Tibial artery (tissue), 4 donors: ENCODE measurements at regions not wholly inside any gene's neighbourhood (a gene's known extent, or its start where the extent isn't known, plus 50 kb on each side); places are given as distances from the start of the nearest gene placed in this dataset.
A peak's percentile ranks its signal among the peaks of the same experiment; 100 is the strongest.
"Not testable (repeated sequence)": the region's sequence is repeated elsewhere in the genome, so short reads cannot be mapped to it uniquely, and the experiment has no call there.

Experiments used
- DNase-seq, 2 donors: peaks; one replicate each; pipeline ENCODE4 v3.0.0-alpha.2; 2019
- H3K27ac ChIP-seq, 2 donors: fragments of 200-600 bp; sonication (generic) in 1 of 2; 1 replicate in 1 of 2; 2 replicates in 1 of 2; pipeline ENCODE4 v1.5.1; 2018 to 2019; ENCODE audit warnings: mild to moderate bottlenecking in 1 of 2
- H3K27me3 ChIP-seq, 2 donors: fragments of 200-600 bp; sonication (generic) in 1 of 2; one replicate each; pipeline versions ENCODE4 v1.5.1 to v1.6.0; 2016 to 2019
- H3K36me3 ChIP-seq, 3 donors: fragments of 200-600 bp; sonication (generic) in 2 of 3; one replicate each; pipeline ENCODE4 v1.5.1; 2016 to 2019; ENCODE audit warnings: mild to moderate bottlenecking in 2 of 3
- H3K4me1 ChIP-seq, 4 donors: fragments of 200-600 bp; sonication (generic) in 2 of 4; 1 replicate in 3 of 4; 2 replicates in 1 of 4; pipeline ENCODE4 v1.5.1; 2016 to 2019
- H3K4me3 ChIP-seq, 2 donors: fragments of 200-600 bp; sonication (generic) in 1 of 2; 1 replicate in 1 of 2; 2 replicates in 1 of 2; pipeline ENCODE4 v1.5.1; 2018 to 2019; ENCODE audit warnings: mild to moderate bottlenecking in 2 of 2
- H3K9me3 ChIP-seq, 3 donors: fragments of 200-600 bp; sonication (generic) in 1 of 3; one replicate each; pipeline ENCODE4 v1.5.1; 2016 to 2019
- intact Hi-C: fragments of 100-400 bp; cut with DNase I; formaldehyde crosslinking; loops from one replicate; pipeline ENCODE4 v1.15.0; 2023; ENCODE audit warnings: low total_unique reads
- TF ChIP-seq, protein P1 (sequence below), 2 experiments: fragments of 200-600 bp in 1 of 2; fragments of 450-650 bp in 1 of 2; IDR thresholded peaks; one replicate each; pipeline ENCODE4 v1.5.1; 2017 to 2019; ENCODE audit warnings: antibody characterized with exemption in 2 of 2, mild to moderate bottlenecking in 1 of 2, moderate library complexity in 1 of 2

DNA sequence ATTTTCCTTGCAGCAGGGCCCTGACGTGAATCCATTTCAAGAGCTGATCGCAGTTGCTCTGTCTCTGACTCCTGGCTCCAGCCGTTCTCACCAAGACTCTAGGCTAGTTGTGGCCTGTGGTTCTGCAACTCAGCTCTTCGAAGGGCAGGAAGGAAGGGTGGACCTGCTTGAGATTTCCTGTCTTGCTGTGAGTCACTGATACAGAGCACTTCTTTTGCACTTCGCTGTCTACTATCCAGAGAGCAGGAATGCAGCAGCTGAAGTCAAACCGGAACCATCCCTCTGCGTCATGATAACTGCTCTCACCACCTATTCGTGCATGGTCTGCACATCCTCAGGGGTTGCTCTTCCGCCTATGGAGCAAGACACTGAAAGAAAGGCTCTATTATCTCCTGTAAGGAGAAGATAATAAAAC lies 59.7 kb downstream of the RAP2B start:
- H3K27ac ChIP-seq = no peak overlapping the region
- no peaks in the 10 kb centered on the region for H3K27me3 ChIP-seq
- DNase-seq = peak; percentile 68 to 81
- intact Hi-C loops = no loop called here
- TF ChIP-seq, protein P1, sequence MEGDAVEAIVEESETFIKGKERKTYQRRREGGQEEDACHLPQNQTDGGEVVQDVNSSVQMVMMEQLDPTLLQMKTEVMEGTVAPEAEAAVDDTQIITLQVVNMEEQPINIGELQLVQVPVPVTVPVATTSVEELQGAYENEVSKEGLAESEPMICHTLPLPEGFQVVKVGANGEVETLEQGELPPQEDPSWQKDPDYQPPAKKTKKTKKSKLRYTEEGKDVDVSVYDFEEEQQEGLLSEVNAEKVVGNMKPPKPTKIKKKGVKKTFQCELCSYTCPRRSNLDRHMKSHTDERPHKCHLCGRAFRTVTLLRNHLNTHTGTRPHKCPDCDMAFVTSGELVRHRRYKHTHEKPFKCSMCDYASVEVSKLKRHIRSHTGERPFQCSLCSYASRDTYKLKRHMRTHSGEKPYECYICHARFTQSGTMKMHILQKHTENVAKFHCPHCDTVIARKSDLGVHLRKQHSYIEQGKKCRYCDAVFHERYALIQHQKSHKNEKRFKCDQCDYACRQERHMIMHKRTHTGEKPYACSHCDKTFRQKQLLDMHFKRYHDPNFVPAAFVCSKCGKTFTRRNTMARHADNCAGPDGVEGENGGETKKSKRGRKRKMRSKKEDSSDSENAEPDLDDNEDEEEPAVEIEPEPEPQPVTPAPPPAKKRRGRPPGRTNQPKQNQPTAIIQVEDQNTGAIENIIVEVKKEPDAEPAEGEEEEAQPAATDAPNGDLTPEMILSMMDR (IDR thresholded peaks at IDR 0.05) = no peak
- H3K4me1 ChIP-seq = peaks cover 0 to under 1% (median 0%) of the 10 kb centered on the region in 4 donors
- H3K36me3 ChIP-seq = no peaks in the 10 kb centered on the region
- H3K9me3 ChIP-seq = no peaks in the 10 kb centered on the region
- no peak overlapping the region for H3K4me3 ChIP-seq

- H3K9me3 ChIP-seq, H3K27me3 ChIP-seq, intact Hi-C loops, H3K4me1 ChIP-seq, H3K4me3 ChIP-seq, DNase-seq, H3K36me3 ChIP-seq, H3K27ac ChIP-seq: not testable (repeated sequence)
These were observed 64.9 kb downstream of the RAP2B start for GRCh38 chr3:153226877-153227276.

- H3K9me3 ChIP-seq, DNase-seq, H3K4me3 ChIP-seq, H3K27me3 ChIP-seq, H3K27ac ChIP-seq, H3K36me3 ChIP-seq, intact Hi-C loops: not testable (repeated sequence)
- H3K4me1 ChIP-seq = peaks cover 0 to 19% (median 6%) of the 10 kb centered on the region in 4 donors
These were observed 68.4 kb downstream of the RAP2B start for GRCh38 chr3:153230427-153230826.

GRCh38 chr3:153231245-153231644 lies 69.2 kb downstream of the RAP2B start:
- H3K9me3 ChIP-seq, DNase-seq, H3K4me3 ChIP-seq, H3K27me3 ChIP-seq, H3K27ac ChIP-seq, H3K36me3 ChIP-seq, intact Hi-C loops: not testable (repeated sequence)
- H3K4me1 ChIP-seq = peaks cover 0 to 19% (median 6%) of the 10 kb centered on the region in 4 donors

- H3K4me3 ChIP-seq, H3K9me3 ChIP-seq, intact Hi-C loops, DNase-seq, H3K27me3 ChIP-seq, H3K36me3 ChIP-seq: not testable (repeated sequence)
- peak overlapping the region; percentile 16 to 55 for H3K27ac ChIP-seq
- peaks cover 0 to 19% (median 6%) of the 10 kb centered on the region in 4 donors for H3K4me1 ChIP-seq
These were observed 70.2 kb downstream of the RAP2B start for GRCh38 chr3:153232050-153232752.

GRCh38 chr3:153232851-153233271 lies 70.8 kb downstream of the RAP2B start:
- H3K27me3 ChIP-seq = no peaks in the 10 kb centered on the region
- H3K36me3 ChIP-seq = no peaks in the 10 kb centered on the region
- H3K27ac ChIP-seq = peak overlapping the region; percentile 16 to 55
- no peak for DNase-seq
- no peaks in the 10 kb centered on the region for H3K9me3 ChIP-seq
- peaks cover 0 to 19% (median 6%) of the 10 kb centered on the region in 4 donors for H3K4me1 ChIP-seq
- TF ChIP-seq, protein P1 (IDR thresholded peaks at IDR 0.05) = no peak
- H3K4me3 ChIP-seq = no peak overlapping the region
- intact Hi-C loops = no loop called here

DNA sequence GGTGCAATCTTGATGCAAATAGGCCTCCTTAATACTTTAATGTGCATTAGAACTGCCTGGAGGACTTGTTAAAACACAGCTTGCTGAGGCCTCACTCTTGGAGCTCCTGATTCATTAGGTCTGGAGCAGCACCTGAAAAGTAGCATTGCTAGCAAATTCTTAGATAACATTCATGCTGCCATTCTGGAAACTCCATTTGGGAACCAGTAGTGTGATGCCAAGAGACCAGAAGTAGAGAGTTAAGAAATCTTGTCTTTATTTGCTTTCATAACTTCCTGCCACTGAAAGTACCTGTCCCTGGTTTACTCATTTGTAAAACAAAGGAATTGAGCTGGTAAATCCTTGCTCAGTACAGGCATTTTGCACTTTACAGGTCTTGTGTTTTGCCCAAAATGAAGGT lies 72.0 kb downstream of the RAP2B start:
- H3K4me3 ChIP-seq = no peak overlapping the region
- peaks cover 0 to 19% (median 6%) of the 10 kb centered on the region in 4 donors for H3K4me1 ChIP-seq
- H3K27ac ChIP-seq = peak overlapping the region in 1 of 2 donors; percentile 55
- no peaks in the 10 kb centered on the region for H3K36me3 ChIP-seq
- no peaks in the 10 kb centered on the region for H3K9me3 ChIP-seq
- no peaks in the 10 kb centered on the region for H3K27me3 ChIP-seq
- TF ChIP-seq, protein P1 (IDR thresholded peaks at IDR 0.05) = no peak
- intact Hi-C loops = no loop called here
- no peak for DNase-seq
